CD4-positive, alpha-beta T cell treated with Interleukin-15 for 4 hours (primary cell): ENCODE measurements at regions not wholly inside any gene's neighbourhood (a gene's known extent, or its start where the extent isn't known, plus 50 kb on each side); places are given as distances from the start of the nearest gene placed in this dataset.

Experiments used
- DNase-seq: peaks from one replicate; pipeline ENCODE4 v3.0.0-alpha.2; 2020; ENCODE audit warnings: low spot score

GRCh38 chr1:82567348-82567747 is 766.6 kb downstream of the ADGRL2 start:
- DNase-seq = no peak

DNA sequence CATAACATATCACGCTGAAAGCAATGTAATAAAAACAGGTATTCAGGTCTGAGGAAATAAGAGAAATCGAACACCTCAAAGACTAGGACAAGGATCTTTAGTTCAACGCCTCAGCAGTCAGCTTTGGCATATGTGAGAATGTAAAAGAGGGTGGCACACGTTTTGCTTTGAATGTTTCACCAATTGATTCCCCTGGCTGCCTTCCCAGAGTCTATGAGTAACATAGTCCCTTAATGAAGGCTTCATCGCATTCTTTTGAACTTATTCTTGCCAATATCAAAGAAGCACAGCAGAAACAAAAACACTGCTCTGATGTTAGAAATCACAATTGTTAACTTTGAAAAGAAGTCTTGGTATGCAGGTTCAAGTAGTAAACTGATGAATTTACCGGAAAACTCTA is 764.8 kb downstream of the ADGRL2 start:
- no peak for DNase-seq

- DNase-seq = no peak
Measured at GRCh38 chr1:82565146-82565545, 764.4 kb downstream of the ADGRL2 start.

- DNase-seq = no peak
Measured at GRCh38 chr1:82564333-82564732, 763.6 kb downstream of the ADGRL2 start.

- DNase-seq = no peak
Measured at GRCh38 chr1:82562448-82562847, 761.7 kb downstream of the ADGRL2 start.

DNA sequence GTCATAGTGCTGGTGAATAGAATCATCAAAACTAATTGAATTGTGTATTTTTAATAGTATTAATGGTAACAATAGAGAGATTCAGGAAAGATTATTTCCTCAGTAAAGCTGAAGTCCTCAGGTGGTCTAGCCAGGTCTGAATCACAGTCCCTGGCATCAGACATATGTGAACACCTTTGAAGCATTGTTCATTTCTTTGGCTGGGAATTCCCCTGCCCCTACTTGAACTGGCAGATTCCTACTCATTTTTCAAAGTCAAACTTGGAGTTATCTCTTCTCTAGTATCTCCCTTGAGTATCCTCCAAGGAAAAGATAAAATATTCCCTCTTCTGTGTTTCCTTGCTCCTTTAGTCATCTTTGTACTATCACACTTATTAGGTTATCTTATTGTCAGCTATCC is 759.8 kb downstream of the ADGRL2 start:
- no peak for DNase-seq

- no peak for DNase-seq
Measured at GRCh38 chr1:82555501-82555900, 754.8 kb downstream of the ADGRL2 start.

GRCh38 chr1:82549841-82550240 is 749.1 kb downstream of the ADGRL2 start:
- no peak for DNase-seq

GRCh38 chr1:82542766-82543165 is 742.0 kb downstream of the ADGRL2 start:
- DNase-seq = no peak

GRCh38 chr1:82542141-82542540 is 741.4 kb downstream of the ADGRL2 start:
- DNase-seq = no peak

DNA sequence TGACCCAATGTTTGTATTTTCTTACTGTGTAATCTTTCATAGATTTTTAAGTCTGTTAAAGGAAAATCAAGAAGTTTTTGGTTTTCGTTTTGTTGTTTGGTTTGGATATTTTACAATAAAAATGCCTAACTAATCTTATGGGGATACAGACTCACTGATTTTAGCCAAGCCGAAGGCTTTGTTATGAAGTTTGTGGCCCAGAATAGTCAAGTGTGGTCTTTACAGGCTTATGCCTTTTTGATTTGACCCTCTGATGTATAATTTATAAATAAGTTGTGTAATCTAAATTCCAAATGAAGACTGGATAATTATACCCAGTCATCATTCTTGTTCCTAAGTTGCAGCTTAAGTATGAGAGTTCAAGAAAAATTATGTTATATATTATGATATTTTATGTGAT is 739.3 kb downstream of the ADGRL2 start:
- no peak for DNase-seq

- DNase-seq = no peak
Measured at GRCh38 chr1:82538876-82539275, 738.1 kb downstream of the ADGRL2 start.

GRCh38 chr1:82534996-82535395 is 734.3 kb downstream of the ADGRL2 start:
- DNase-seq = no peak

GRCh38 chr1:82525378-82525777 is 724.6 kb downstream of the ADGRL2 start:
- no peak for DNase-seq

DNA sequence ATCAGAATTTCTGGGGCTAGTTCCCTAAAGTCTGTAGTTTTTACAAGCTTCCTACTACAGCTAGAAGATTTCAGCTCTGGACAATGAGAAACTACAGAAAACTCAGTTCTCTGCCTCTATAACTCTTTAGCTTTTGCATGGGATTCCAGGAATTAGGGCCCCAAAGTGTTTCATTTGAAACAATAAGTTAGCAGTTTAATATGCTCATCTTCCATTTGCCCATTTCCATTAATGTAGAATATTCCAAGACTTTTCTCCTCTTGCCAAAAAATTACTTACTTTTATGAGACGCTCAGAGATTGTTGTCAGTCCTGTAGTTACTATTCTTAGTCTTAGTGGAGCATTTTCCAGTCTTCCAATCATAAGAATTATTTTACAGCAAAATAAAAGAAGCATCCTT is 719.9 kb downstream of the ADGRL2 start:
- DNase-seq = no peak

DNA sequence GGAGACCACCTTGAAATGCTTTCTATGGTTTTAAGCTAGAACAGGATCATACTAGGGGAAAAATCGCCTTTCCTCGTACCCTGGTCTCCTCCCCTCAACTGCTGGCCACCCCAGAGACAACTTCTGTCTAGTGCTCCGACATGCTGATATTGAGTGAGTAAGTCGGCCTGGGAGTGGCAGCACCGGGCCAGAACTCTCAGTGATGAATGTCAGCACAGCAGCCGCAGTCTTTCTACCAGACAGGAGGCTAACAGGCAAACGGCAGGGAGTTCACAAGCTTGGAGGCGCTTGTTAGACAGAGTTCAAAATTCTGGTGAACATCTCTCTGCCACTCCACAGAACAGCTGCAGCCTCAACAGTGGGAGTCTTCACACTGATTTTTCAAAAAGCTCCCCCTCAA is 716.9 kb downstream of the ADGRL2 start:
- no peak for DNase-seq

DNA sequence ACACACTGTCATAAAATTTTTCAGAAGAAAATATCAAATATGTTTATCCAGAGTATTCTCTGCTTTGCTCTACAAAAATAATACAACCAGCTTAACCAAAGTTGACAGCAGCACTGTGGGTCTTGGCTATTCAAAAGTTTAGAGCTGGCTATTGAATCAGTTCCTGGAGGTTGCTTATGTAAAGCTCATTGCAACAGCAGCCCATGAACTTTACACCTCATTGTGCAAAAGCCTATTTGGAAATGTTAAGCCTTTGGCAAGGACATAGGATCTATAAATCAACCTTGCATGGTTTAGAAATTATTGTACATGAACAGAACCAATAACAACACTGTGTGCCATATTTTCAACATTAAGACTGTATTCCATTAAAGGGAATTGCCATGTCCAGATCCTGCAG is 714.9 kb downstream of the ADGRL2 start:
- DNase-seq = no peak

GRCh38 chr1:82511441-82511840 is 710.7 kb downstream of the ADGRL2 start:
- no peak for DNase-seq

DNA sequence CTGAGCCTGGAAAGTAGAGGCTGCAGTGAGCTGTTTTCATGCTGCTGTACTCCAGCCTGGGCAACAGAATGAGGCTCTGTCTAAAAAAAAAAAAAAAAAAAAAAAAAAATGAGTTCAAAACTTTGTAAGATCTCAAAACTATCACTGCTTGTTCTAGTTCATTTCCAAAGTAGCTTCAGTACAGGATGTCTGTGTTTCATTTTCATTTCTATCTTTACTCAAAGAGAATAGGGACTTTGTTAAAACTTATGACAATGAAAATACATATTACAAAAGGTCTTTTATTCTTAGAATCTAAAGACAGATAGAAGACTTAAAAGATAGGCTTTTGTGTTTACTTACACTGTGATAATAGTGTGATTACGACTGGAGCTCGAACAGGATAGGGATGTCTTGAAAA is 709.7 kb downstream of the ADGRL2 start:
- DNase-seq = no peak

DNA sequence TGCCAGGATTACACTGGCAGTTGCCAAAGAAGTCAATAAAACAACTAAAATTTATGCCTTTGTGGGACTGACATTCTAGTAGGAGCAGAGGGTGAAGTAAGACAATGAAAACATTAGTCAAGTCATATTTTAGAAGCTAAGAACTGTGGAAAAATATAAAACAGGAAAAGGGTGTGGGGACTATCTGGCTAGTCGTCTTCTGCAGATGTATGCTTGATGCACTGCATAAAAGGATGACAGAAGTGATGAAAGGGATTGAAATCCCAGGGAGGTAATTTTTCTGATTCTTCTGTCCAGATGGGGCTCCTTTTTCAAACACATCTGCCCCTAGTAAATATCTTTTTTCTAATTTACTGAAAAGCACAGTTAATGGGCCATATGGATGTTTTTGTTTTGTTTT is 706.3 kb downstream of the ADGRL2 start:
- no peak for DNase-seq

- no peak for DNase-seq
Measured at GRCh38 chr1:82503822-82504221, 703.1 kb downstream of the ADGRL2 start.

DNA sequence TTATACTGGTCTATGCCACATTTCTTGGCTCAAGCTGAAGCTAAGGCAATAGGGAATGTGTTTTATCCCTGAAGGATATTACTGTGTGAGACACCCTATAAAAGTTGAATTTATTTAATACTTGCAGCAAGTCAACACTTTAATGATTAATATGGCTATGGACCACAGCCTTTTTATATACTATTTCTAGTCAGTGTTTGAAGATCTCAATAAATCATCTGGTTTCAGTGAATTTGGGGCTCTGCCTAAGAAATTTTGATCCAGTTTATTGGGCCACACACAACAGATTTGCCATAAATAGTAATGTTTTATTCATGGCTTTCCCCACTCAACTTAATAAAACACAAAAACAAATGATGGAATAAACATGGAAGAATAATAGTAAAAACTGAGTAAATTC is 698.3 kb downstream of the ADGRL2 start:
- DNase-seq = no peak

- no peak for DNase-seq
Measured at GRCh38 chr1:82494117-82494516, 693.4 kb downstream of the ADGRL2 start.

GRCh38 chr1:82492159-82492558 is 691.4 kb downstream of the ADGRL2 start:
- DNase-seq = no peak
